ENCODE measurements at regions not wholly inside any gene's neighbourhood (a gene's known extent, or its start where the extent isn't known, plus 50 kb on each side); places are given as distances from the start of the nearest gene placed in this dataset.

- TF ChIP-seq, protein P1, sequence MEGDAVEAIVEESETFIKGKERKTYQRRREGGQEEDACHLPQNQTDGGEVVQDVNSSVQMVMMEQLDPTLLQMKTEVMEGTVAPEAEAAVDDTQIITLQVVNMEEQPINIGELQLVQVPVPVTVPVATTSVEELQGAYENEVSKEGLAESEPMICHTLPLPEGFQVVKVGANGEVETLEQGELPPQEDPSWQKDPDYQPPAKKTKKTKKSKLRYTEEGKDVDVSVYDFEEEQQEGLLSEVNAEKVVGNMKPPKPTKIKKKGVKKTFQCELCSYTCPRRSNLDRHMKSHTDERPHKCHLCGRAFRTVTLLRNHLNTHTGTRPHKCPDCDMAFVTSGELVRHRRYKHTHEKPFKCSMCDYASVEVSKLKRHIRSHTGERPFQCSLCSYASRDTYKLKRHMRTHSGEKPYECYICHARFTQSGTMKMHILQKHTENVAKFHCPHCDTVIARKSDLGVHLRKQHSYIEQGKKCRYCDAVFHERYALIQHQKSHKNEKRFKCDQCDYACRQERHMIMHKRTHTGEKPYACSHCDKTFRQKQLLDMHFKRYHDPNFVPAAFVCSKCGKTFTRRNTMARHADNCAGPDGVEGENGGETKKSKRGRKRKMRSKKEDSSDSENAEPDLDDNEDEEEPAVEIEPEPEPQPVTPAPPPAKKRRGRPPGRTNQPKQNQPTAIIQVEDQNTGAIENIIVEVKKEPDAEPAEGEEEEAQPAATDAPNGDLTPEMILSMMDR (IDR thresholded peaks at IDR 0.05), result peak; percentile 13 to 41 (median 32)
- TF ChIP-seq POLR2AphosphoS5 (IDR thresholded peaks at IDR 0.05) (no peak), POLR2A (IDR thresholded peaks at IDR 0.05) (no peak)
Measured at GRCh38 chr5:33299621-33300208, 141.1 kb upstream of the TARS1 start.
